NK-92 treated with Interleukin-12 subunit alpha and Interleukin-12 subunit beta, amount 100 ng/mL, for 24 hours (cell line): ENCODE measurements at regions not wholly inside any gene's neighbourhood (a gene's known extent, or its start where the extent isn't known, plus 50 kb on each side); places are given as distances from the start of the nearest gene placed in this dataset.

ENCODE experiments used
- DNase-seq: peaks from one replicate; lab custom pipeline; 2025; lab: John Stamatoyannopoulos, UW

- no peak for DNase-seq
These were observed 83.6 kb upstream of the TMEM106B start for GRCh38 chr7:12127455-12127854.

DNA sequence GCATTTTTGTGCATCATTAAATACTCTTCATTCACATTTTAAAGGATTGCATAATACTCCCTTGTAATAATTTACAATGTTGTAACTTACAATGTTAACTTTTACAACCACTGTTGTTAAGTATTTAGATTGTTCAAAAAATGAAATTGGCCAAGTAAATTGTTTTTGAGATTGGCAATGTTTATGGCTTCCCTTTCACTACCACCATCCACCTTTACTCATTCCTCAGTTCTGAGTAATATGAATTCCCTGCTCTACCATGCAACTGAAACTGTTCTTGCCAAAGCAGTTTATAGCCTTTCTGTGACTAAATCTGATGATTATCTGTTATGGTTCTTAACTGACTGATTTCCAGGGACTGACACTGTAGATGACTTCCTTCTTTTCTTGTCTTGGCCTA lies 80.5 kb upstream of the TMEM106B start:
- DNase-seq = no peak

DNA sequence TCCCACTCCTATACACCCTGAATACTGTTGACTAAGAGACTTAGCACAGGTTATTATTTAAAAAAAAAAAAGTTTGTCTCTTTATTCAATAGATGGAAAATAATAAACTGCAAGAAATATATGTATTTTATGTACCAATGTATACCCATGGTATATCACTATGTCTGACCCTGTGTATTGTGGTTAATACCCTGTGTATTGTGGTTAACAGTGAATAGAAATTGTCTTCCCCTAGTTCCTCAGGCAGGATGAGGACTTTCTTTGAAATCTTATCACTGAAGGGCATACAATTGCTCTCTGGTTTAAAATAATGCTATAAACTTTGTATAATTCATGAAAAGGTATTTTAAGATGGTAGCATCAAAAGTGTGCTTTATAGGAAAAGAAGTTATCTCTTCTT lies 80.0 kb upstream of the TMEM106B start:
- DNase-seq = no peak

GRCh38 chr7:12133865-12134264 lies 77.2 kb upstream of the TMEM106B start:
- DNase-seq = no peak

GRCh38 chr7:12136523-12136922 lies 74.6 kb upstream of the TMEM106B start:
- DNase-seq = no peak

- no peak for DNase-seq
These were observed 73.8 kb upstream of the TMEM106B start for GRCh38 chr7:12137283-12137682.

DNA sequence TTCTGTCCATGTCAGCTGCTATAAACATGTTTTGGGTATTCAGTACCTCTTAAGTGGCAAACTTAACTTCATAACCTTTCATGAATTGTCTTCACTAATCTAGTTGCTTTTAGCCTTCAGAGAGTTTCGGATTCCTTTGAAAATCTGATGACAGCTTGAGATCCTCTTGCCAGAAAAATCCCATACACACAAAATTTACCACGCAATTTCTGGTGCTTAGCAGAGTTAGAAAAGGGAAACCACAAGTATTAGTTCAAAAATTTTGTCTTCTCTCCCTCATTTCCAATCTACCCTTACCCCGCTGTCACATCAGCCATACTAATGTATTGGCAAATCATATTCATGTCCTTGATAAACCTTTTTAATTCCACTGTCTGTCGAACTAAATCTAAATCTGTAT lies 72.7 kb upstream of the TMEM106B start:
- DNase-seq = no peak

- DNase-seq = no peak
These were observed 71.7 kb upstream of the TMEM106B start for GRCh38 chr7:12139416-12139815.

DNA sequence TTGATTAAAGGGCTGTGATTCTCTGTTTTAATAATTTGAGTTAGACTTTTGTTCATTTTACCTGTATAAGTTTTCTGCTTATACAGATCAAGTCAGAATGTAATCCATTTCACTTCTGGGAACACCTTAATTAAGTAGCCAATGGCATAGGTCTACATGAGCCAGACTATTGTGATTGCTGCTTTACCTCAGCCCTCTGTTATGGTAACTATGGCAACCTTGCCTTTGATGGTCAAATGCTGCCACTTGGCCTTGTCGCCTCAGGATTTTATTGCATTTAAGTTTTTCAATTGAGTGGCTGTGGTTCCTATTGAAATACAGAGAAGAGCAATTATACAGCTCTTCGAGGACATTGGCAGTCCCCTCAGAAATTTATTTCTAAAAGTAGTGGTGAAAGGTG lies 64.3 kb upstream of the TMEM106B start:
- DNase-seq = no peak

GRCh38 chr7:12152196-12152918 lies 58.7 kb upstream of the TMEM106B start:
- no peak for DNase-seq

- DNase-seq = no peak
These were observed 57.0 kb upstream of the TMEM106B start for GRCh38 chr7:12154119-12154518.

- no peak for DNase-seq
These were observed 53.6 kb upstream of the TMEM106B start for GRCh38 chr7:12157517-12157916.

DNA sequence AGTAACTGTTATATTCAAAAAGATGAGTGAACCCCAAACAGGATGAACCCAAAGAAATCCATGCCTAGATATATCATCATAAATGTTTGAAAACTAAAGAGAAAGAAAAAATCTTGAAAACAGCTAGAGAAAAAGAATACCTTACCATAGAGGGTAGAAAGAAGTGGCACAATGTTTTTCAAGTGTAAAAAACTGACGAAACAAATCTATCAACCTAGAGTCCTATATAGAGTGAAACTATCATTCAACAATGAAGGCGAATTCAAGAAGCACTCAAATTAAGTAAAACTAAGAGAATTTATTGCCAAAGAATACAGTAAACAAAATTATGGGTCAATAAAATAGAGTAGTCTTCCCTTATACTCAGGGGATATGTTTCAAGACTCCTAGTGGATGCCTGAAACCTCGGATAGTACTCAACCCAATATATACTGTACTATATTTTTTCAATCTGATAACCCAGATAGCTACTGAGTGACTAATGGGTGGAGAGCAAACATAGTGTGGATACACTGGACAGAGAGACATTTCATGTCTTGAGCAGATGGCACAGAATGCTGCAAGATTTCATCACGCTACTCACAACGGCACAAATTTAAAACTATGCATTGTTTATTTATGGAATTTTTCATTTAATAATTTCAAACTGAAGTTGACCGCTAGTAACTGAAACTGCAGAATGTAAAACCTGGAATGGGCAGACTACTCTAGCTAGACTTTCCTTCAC lies 52.6 kb upstream of the TMEM106B start:
- no peak for DNase-seq

DNA sequence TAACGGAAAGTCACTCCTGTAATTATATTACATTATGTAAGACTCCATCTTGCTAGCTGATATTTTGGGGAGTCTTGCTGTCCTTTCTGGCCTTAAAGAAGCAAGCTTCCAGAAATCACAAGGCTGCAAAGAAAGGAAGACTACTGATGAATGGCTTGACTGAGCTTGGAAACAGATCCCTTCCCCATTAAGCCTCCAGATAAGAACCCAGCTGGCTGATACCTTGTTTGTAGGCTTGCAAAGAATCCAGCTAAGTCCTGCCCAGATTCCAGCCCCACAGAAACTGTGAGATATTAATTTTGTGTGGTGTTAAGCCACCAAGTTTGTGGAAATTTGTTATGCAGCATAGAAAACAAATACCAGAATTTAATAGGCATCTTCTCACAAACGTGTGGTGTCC lies 49.9 kb upstream of the TMEM106B start:
- no peak for DNase-seq
